ENCODE measurements at regions not wholly inside any gene's neighbourhood (a gene's known extent, or its start where the extent isn't known, plus 50 kb on each side); places are given as distances from the start of the nearest gene placed in this dataset.

GRCh38 chr16:18062713-18063112 lies 273.8 kb downstream of the NPIPA8 start:
- DNase-seq (no peak), ATAC-seq (no peak)
- no peaks in the 10 kb centered on the region for H3K9me3 ChIP-seq (ENCODE audit: control insufficient read depth, low read length, poor library complexity, severe bottlenecking)
- no peak overlapping the region for H3K27ac Mint-ChIP-seq
- H3K4me3 Mint-ChIP-seq = no peak overlapping the region
- H3K36me3 Mint-ChIP-seq (ENCODE audit: low read depth) = no peaks in the 10 kb centered on the region
- H3K27me3 Mint-ChIP-seq = peaks cover 26% of the 10 kb centered on the region
- H3K4me1 Mint-ChIP-seq = no peaks in the 10 kb centered on the region

- H3K27ac Mint-ChIP-seq = no peak overlapping the region
- no peaks in the 10 kb centered on the region for H3K9me3 ChIP-seq (ENCODE audit: control insufficient read depth, low read length, poor library complexity, severe bottlenecking)
- no peak for DNase-seq
- no peak for ATAC-seq
- H3K27me3 Mint-ChIP-seq = peaks cover 20% of the 10 kb centered on the region
- H3K4me1 Mint-ChIP-seq = no peaks in the 10 kb centered on the region
- no peak overlapping the region for H3K4me3 Mint-ChIP-seq
- no peaks in the 10 kb centered on the region for H3K36me3 Mint-ChIP-seq (ENCODE audit: low read depth)
Observed at GRCh38 chr16:18060351-18060750, 276.2 kb downstream of the NPIPA8 start.

GRCh38 chr16:18059577-18059976 lies 277.0 kb downstream of the NPIPA8 start:
- ATAC-seq (no peak), DNase-seq (no peak)
- no peaks in the 10 kb centered on the region for H3K36me3 Mint-ChIP-seq (ENCODE audit: low read depth)
- no peak overlapping the region for H3K4me3 Mint-ChIP-seq
- no peaks in the 10 kb centered on the region for H3K9me3 ChIP-seq (ENCODE audit: control insufficient read depth, low read length, poor library complexity, severe bottlenecking)
- no peak overlapping the region for H3K27ac Mint-ChIP-seq
- peaks cover 20% of the 10 kb centered on the region for H3K27me3 Mint-ChIP-seq
- H3K4me1 Mint-ChIP-seq = no peaks in the 10 kb centered on the region

- H3K27ac Mint-ChIP-seq = no peak overlapping the region
- H3K4me1 Mint-ChIP-seq = no peaks in the 10 kb centered on the region
- no peak for ATAC-seq
- H3K27me3 Mint-ChIP-seq = peaks cover 20% of the 10 kb centered on the region
- H3K4me3 Mint-ChIP-seq = no peak overlapping the region
- DNase-seq = no peak
- H3K9me3 ChIP-seq (ENCODE audit: control insufficient read depth, low read length, poor library complexity, severe bottlenecking) = no peaks in the 10 kb centered on the region
- no peaks in the 10 kb centered on the region for H3K36me3 Mint-ChIP-seq (ENCODE audit: low read depth)
Observed at GRCh38 chr16:18059089-18059488, 277.4 kb downstream of the NPIPA8 start.

- no peak overlapping the region for H3K27ac Mint-ChIP-seq
- peaks cover 9% of the 10 kb centered on the region for H3K27me3 Mint-ChIP-seq
- H3K4me3 Mint-ChIP-seq = no peak overlapping the region
- no peaks in the 10 kb centered on the region for H3K9me3 ChIP-seq (ENCODE audit: control insufficient read depth, low read length, poor library complexity, severe bottlenecking)
- no peaks in the 10 kb centered on the region for H3K36me3 Mint-ChIP-seq (ENCODE audit: low read depth)
- ATAC-seq (no peak), DNase-seq (no peak)
- no peaks in the 10 kb centered on the region for H3K4me1 Mint-ChIP-seq
Observed at GRCh38 chr16:18055411-18055916, 281.1 kb downstream of the NPIPA8 start.

GRCh38 chr16:18050777-18051176 lies 285.8 kb downstream of the NPIPA8 start:
- Mint-ChIP-seq H3K27ac (no peak overlapping the region), H3K27me3 (peaks cover 33% of the 10 kb centered on the region), H3K4me3 (no peak overlapping the region), H3K4me1 (no peaks in the 10 kb centered on the region), H3K36me3 (ENCODE audit: low read depth) (no peaks in the 10 kb centered on the region)
- ATAC-seq (no peak), DNase-seq (no peak)
- no peaks in the 10 kb centered on the region for H3K9me3 ChIP-seq (ENCODE audit: control insufficient read depth, low read length, poor library complexity, severe bottlenecking)

- H3K9me3 ChIP-seq (ENCODE audit: control insufficient read depth, low read length, poor library complexity, severe bottlenecking) = no peaks in the 10 kb centered on the region
- ATAC-seq = no peak
- Mint-ChIP-seq H3K4me3 (no peak overlapping the region), H3K27ac (no peak overlapping the region), H3K36me3 (ENCODE audit: low read depth) (no peaks in the 10 kb centered on the region), H3K4me1 (no peaks in the 10 kb centered on the region), H3K27me3 (peaks cover 33% of the 10 kb centered on the region)
- no peak for DNase-seq
Observed at GRCh38 chr16:18050234-18050633, 286.3 kb downstream of the NPIPA8 start.

- no peak for ATAC-seq
- Mint-ChIP-seq H3K27ac (no peak overlapping the region), H3K4me3 (no peak overlapping the region), H3K36me3 (ENCODE audit: low read depth) (no peaks in the 10 kb centered on the region), H3K4me1 (no peaks in the 10 kb centered on the region), H3K27me3 (peaks cover 35% of the 10 kb centered on the region)
- no peaks in the 10 kb centered on the region for H3K9me3 ChIP-seq (ENCODE audit: control insufficient read depth, low read length, poor library complexity, severe bottlenecking)
- no peak for DNase-seq
Observed at GRCh38 chr16:18049547-18050133, 286.9 kb downstream of the NPIPA8 start.

GRCh38 chr16:18048853-18049546 lies 287.5 kb downstream of the NPIPA8 start:
- no peaks in the 10 kb centered on the region for H3K36me3 Mint-ChIP-seq (ENCODE audit: low read depth)
- DNase-seq (no peak), ATAC-seq (no peak)
- H3K4me1 Mint-ChIP-seq = no peaks in the 10 kb centered on the region
- no peak overlapping the region for H3K4me3 Mint-ChIP-seq
- no peak overlapping the region for H3K27ac Mint-ChIP-seq
- peaks cover 42% of the 10 kb centered on the region for H3K27me3 Mint-ChIP-seq
- H3K9me3 ChIP-seq (ENCODE audit: control insufficient read depth, low read length, poor library complexity, severe bottlenecking) = no peaks in the 10 kb centered on the region

GRCh38 chr16:18047761-18048160 lies 288.8 kb downstream of the NPIPA8 start:
- H3K36me3 Mint-ChIP-seq (ENCODE audit: low read depth) = no peaks in the 10 kb centered on the region
- no peak for DNase-seq
- H3K27me3 Mint-ChIP-seq = peaks cover 45% of the 10 kb centered on the region
- H3K27ac Mint-ChIP-seq = no peak overlapping the region
- ATAC-seq = no peak
- no peaks in the 10 kb centered on the region for H3K9me3 ChIP-seq (ENCODE audit: control insufficient read depth, low read length, poor library complexity, severe bottlenecking)
- H3K4me3 Mint-ChIP-seq = no peak overlapping the region
- H3K4me1 Mint-ChIP-seq = no peaks in the 10 kb centered on the region

- H3K36me3 Mint-ChIP-seq (ENCODE audit: low read depth) = no peaks in the 10 kb centered on the region
- H3K4me3 Mint-ChIP-seq = no peak overlapping the region
- H3K9me3 ChIP-seq (ENCODE audit: control insufficient read depth, low read length, poor library complexity, severe bottlenecking) = no peaks in the 10 kb centered on the region
- H3K27me3 Mint-ChIP-seq = peaks cover 42% of the 10 kb centered on the region
- H3K27ac Mint-ChIP-seq = no peak overlapping the region
- ATAC-seq (no peak), DNase-seq (no peak)
- no peaks in the 10 kb centered on the region for H3K4me1 Mint-ChIP-seq
Observed at GRCh38 chr16:18045356-18045755, 291.2 kb downstream of the NPIPA8 start.

GRCh38 chr16:18041864-18042834 lies 294.4 kb downstream of the NPIPA8 start:
- no peaks in the 10 kb centered on the region for H3K4me1 Mint-ChIP-seq
- peaks cover 29% of the 10 kb centered on the region for H3K27me3 Mint-ChIP-seq
- H3K27ac Mint-ChIP-seq = no peak overlapping the region
- H3K4me3 Mint-ChIP-seq = no peak overlapping the region
- ATAC-seq (no peak), DNase-seq (no peak)
- no peaks in the 10 kb centered on the region for H3K36me3 Mint-ChIP-seq (ENCODE audit: low read depth)
- no peaks in the 10 kb centered on the region for H3K9me3 ChIP-seq (ENCODE audit: control insufficient read depth, low read length, poor library complexity, severe bottlenecking)

- ATAC-seq (no peak), DNase-seq (no peak)
- H3K4me3 Mint-ChIP-seq = no peak overlapping the region
- no peak overlapping the region for H3K27ac Mint-ChIP-seq
- H3K27me3 Mint-ChIP-seq = peaks cover 19% of the 10 kb centered on the region
- no peaks in the 10 kb centered on the region for H3K36me3 Mint-ChIP-seq (ENCODE audit: low read depth)
- H3K9me3 ChIP-seq (ENCODE audit: control insufficient read depth, low read length, poor library complexity, severe bottlenecking) = no peaks in the 10 kb centered on the region
- H3K4me1 Mint-ChIP-seq = no peaks in the 10 kb centered on the region
Observed at GRCh38 chr16:18039931-18040330, 296.6 kb downstream of the NPIPA8 start.

All from T-helper 17 cell (primary cell).